ENCODE measurements at regions not wholly inside any gene's neighbourhood (a gene's known extent, or its start where the extent isn't known, plus 50 kb on each side); places are given as distances from the start of the nearest gene placed in this dataset.
"Not testable (repeated sequence)": the region's sequence is repeated elsewhere in the genome, so short reads cannot be mapped to it uniquely, and the experiment has no call there.

- H3K9me3 Mint-ChIP-seq: peaks cover 28% of the 10 kb centered on the region
- H3K4me1 Mint-ChIP-seq (ENCODE audit: low read depth in 2 of 2); H3K27me3 Mint-ChIP-seq; ATAC-seq; H3K27ac Mint-ChIP-seq; H3K36me3 Mint-ChIP-seq; H3K4me3 Mint-ChIP-seq; DNase-seq (ENCODE audit: low spot score): not testable (repeated sequence)
These were observed 290.6 kb upstream of the RGPD4 start for GRCh38 chr2:107535905-107536689.

- H3K9me3 Mint-ChIP-seq: peaks cover 9% of the 10 kb centered on the region
- no peak for ATAC-seq
These were observed 284.4 kb upstream of the RGPD4 start for GRCh38 chr2:107542314-107542740.

GRCh38 chr2:107543793-107544192 is 282.9 kb upstream of the RGPD4 start:
- H3K36me3 Mint-ChIP-seq: no peaks in the 10 kb centered on the region
- DNase-seq (ENCODE audit: low spot score) (no peak), ATAC-seq (no peak)
- no peaks in the 10 kb centered on the region for H3K4me1 Mint-ChIP-seq (ENCODE audit: low read depth in 2 of 2)
- H3K9me3 Mint-ChIP-seq: peaks cover 6% of the 10 kb centered on the region
- H3K27me3 Mint-ChIP-seq: no peaks in the 10 kb centered on the region
- no peak overlapping the region for H3K27ac Mint-ChIP-seq
- no peak overlapping the region for H3K4me3 Mint-ChIP-seq

More at GRCh38 chr2:107542314-107542740, 284.4 kb upstream of the RGPD4 start:
- no peaks in the 10 kb centered on the region for H3K4me1 Mint-ChIP-seq (ENCODE audit: low read depth in 2 of 2)
- DNase-seq (ENCODE audit: low spot score): no peak
- no peak overlapping the region for H3K27ac Mint-ChIP-seq
- no peak overlapping the region for H3K4me3 Mint-ChIP-seq
- H3K36me3 Mint-ChIP-seq: no peaks in the 10 kb centered on the region
- no peaks in the 10 kb centered on the region for H3K27me3 Mint-ChIP-seq

- DNase-seq (ENCODE audit: low spot score) (no peak), ATAC-seq (no peak)
- Mint-ChIP-seq H3K9me3 (peaks cover 6% of the 10 kb centered on the region), H3K27ac (no peak overlapping the region), H3K4me1 (ENCODE audit: low read depth in 2 of 2) (no peaks in the 10 kb centered on the region), H3K36me3 (no peaks in the 10 kb centered on the region), H3K4me3 (no peak overlapping the region), H3K27me3 (no peaks in the 10 kb centered on the region)
These were observed 281.6 kb upstream of the RGPD4 start for GRCh38 chr2:107545066-107545465.

GRCh38 chr2:107545851-107546250 is 280.8 kb upstream of the RGPD4 start:
- H3K36me3 Mint-ChIP-seq: no peaks in the 10 kb centered on the region
- no peak overlapping the region for H3K27ac Mint-ChIP-seq
- DNase-seq (ENCODE audit: low spot score): no peak
- H3K9me3 Mint-ChIP-seq: peaks cover 4% of the 10 kb centered on the region
- no peak for ATAC-seq
- H3K4me1 Mint-ChIP-seq (ENCODE audit: low read depth in 2 of 2): no peaks in the 10 kb centered on the region
- no peak overlapping the region for H3K4me3 Mint-ChIP-seq
- H3K27me3 Mint-ChIP-seq: no peaks in the 10 kb centered on the region

DNA sequence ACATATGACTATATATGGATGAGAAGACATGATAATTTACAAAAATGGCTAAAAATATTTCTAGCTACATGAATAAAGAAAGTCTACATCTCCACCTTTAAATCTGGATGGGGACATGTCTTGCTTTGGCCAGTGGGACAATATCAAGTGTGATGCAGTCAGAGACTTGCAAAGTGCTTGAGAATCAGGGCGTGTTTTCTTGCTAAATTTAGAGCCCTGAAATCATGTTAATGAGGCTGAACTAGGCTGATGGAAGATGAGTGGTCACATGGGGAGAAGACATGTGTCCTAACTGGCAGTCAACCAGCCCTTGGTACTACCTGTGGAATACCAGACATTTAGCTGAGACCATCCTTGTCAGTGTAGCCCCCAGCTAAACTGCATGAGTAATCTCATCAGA is 278.5 kb upstream of the RGPD4 start:
- Mint-ChIP-seq H3K36me3 (no peaks in the 10 kb centered on the region), H3K4me1 (ENCODE audit: low read depth in 2 of 2) (no peaks in the 10 kb centered on the region), H3K27ac (no peak overlapping the region), H3K4me3 (no peak overlapping the region), H3K9me3 (peaks cover 3% of the 10 kb centered on the region), H3K27me3 (no peaks in the 10 kb centered on the region)
- ATAC-seq (no peak), DNase-seq (ENCODE audit: low spot score) (no peak)

DNA sequence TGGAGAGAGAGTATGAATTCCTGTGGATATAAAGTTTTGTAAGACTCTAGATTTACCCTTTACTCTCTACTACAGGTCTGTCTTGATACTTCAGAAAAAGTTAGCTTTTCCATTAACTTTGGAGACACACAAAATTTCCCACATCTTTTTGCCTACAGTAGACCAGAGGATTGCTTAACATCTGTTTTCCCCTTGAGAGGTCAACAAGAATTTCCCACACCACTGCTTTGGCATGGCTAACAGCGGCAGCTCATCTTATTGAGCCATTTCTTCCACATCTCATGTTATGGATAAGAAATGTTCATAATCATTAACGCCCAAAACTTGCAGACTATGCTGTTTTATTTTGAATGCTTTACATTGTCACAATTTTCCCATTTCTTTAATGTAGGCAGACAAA is 273.6 kb upstream of the RGPD4 start:
- Mint-ChIP-seq H3K27me3 (no peaks in the 10 kb centered on the region), H3K36me3 (no peaks in the 10 kb centered on the region), H3K4me1 (ENCODE audit: low read depth in 2 of 2) (no peaks in the 10 kb centered on the region), H3K9me3 (peaks cover 3% of the 10 kb centered on the region), H3K27ac (no peak overlapping the region), H3K4me3 (no peak overlapping the region)
- ATAC-seq (no peak), DNase-seq (ENCODE audit: low spot score) (no peak)

DNA sequence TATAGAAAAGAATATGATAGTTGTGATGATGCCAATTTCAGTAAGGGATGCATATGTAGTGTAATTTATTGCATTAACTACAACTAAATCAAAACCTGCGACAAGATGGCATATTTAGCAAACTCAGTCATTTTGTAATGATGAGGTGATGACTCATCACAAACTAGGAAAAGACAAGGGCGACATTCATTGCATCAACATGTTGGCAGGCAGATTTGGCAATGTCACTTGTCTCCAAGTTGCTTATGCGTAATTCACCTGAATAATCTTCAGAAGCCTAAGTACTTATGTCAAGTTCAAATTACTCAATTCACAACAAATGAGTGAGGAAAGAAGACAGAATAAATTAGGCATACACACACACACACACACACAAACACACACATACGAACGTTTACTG is 273.2 kb upstream of the RGPD4 start:
- ATAC-seq (no peak), DNase-seq (ENCODE audit: low spot score) (no peak)
- Mint-ChIP-seq H3K36me3 (no peaks in the 10 kb centered on the region), H3K27ac (no peak overlapping the region), H3K4me3 (no peak overlapping the region), H3K27me3 (no peaks in the 10 kb centered on the region), H3K4me1 (ENCODE audit: low read depth in 2 of 2) (no peaks in the 10 kb centered on the region), H3K9me3 (peaks cover 3% of the 10 kb centered on the region)

GRCh38 chr2:107556038-107556627 is 270.6 kb upstream of the RGPD4 start:
- H3K27ac Mint-ChIP-seq: no peak overlapping the region
- no peak overlapping the region for H3K4me3 Mint-ChIP-seq
- no peak for DNase-seq (ENCODE audit: low spot score)
- H3K9me3 Mint-ChIP-seq: peaks cover 12% of the 10 kb centered on the region
- H3K4me1 Mint-ChIP-seq (ENCODE audit: low read depth in 2 of 2): no peaks in the 10 kb centered on the region
- no peak for ATAC-seq
- H3K27me3 Mint-ChIP-seq: no peaks in the 10 kb centered on the region
- H3K36me3 Mint-ChIP-seq: no peaks in the 10 kb centered on the region

DNA sequence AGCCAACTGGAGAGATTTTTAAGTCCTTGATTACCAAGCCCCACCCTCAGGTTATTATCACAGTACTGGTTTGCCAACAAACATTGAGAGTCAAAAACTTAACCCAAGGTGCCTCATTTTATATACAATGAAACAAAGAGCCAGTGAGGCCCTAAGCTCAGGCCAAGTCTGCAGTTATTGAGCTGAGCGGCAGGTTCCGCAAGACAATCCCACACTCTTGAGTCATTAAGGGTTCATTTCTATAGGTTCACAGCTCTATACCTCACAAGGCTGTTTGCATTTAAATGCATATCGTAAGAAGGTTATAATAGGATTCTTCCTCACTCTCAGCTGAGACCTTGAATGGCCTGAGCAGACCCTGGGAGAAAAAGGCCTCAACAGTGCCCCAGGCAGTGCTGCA is 268.4 kb upstream of the RGPD4 start:
- Mint-ChIP-seq H3K36me3 (no peaks in the 10 kb centered on the region), H3K4me3 (no peak overlapping the region), H3K27me3 (no peaks in the 10 kb centered on the region), H3K9me3 (peaks cover 13% of the 10 kb centered on the region), H3K27ac (no peak overlapping the region), H3K4me1 (ENCODE audit: low read depth in 2 of 2) (no peaks in the 10 kb centered on the region)
- ATAC-seq: no peak
- no peak for DNase-seq (ENCODE audit: low spot score)

- Mint-ChIP-seq H3K27me3 (no peaks in the 10 kb centered on the region), H3K4me3 (no peak overlapping the region), H3K9me3 (peaks cover 3% of the 10 kb centered on the region), H3K4me1 (ENCODE audit: low read depth in 2 of 2) (no peaks in the 10 kb centered on the region), H3K36me3 (no peaks in the 10 kb centered on the region), H3K27ac (no peak overlapping the region)
- DNase-seq (ENCODE audit: low spot score) (no peak), ATAC-seq (no peak)
These were observed 257.2 kb upstream of the RGPD4 start for GRCh38 chr2:107569496-107569895.

- Mint-ChIP-seq H3K36me3 (no peaks in the 10 kb centered on the region), H3K4me3 (no peak overlapping the region), H3K4me1 (ENCODE audit: low read depth in 2 of 2) (no peaks in the 10 kb centered on the region), H3K27ac (no peak overlapping the region), H3K27me3 (no peaks in the 10 kb centered on the region), H3K9me3 (peaks cover 3% of the 10 kb centered on the region)
- ATAC-seq (no peak), DNase-seq (ENCODE audit: low spot score) (no peak)
These were observed 255.8 kb upstream of the RGPD4 start for GRCh38 chr2:107570876-107571275.

GRCh38 chr2:107572890-107573289 is 253.8 kb upstream of the RGPD4 start:
- H3K4me3 Mint-ChIP-seq; H3K9me3 Mint-ChIP-seq; H3K36me3 Mint-ChIP-seq; ATAC-seq; H3K27ac Mint-ChIP-seq; H3K4me1 Mint-ChIP-seq (ENCODE audit: low read depth in 2 of 2); H3K27me3 Mint-ChIP-seq; DNase-seq (ENCODE audit: low spot score): not testable (repeated sequence)

DNA sequence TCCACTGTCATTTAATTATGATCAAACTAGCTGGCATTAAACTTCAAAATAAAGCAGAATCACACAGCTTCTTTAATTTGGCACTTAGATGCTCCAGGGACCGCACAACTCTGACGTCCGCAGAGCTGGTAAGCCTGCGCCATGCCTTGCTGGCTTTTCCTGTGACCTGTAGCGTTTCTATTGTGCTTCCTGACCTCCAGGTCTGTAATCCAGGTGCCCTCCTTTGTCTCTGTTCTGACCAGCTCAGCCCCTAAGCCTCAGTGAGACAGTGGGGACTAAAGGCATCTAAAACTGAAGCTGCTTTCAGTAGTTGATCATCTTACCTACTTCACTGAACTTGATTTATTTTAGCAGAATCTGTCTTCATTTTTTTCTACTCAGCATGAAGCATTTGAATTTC is 249.7 kb upstream of the RGPD4 start:
- Mint-ChIP-seq H3K9me3 (peaks cover 4% of the 10 kb centered on the region), H3K4me3 (no peak overlapping the region), H3K27ac (no peak overlapping the region), H3K4me1 (ENCODE audit: low read depth in 2 of 2) (no peaks in the 10 kb centered on the region), H3K36me3 (no peaks in the 10 kb centered on the region), H3K27me3 (no peaks in the 10 kb centered on the region)
- ATAC-seq (no peak), DNase-seq (ENCODE audit: low spot score) (no peak)

GRCh38 chr2:107582487-107582886 is 244.2 kb upstream of the RGPD4 start:
- no peak for ATAC-seq

More at GRCh38 chr2:107582487-107582886, 244.2 kb upstream of the RGPD4 start:
- Mint-ChIP-seq H3K4me3 (no peak overlapping the region), H3K27me3 (no peaks in the 10 kb centered on the region), H3K27ac (no peak overlapping the region), H3K36me3 (no peaks in the 10 kb centered on the region), H3K9me3 (peaks cover 4% of the 10 kb centered on the region), H3K4me1 (ENCODE audit: low read depth in 2 of 2) (no peaks in the 10 kb centered on the region)
- DNase-seq (ENCODE audit: low spot score): no peak

All from natural killer cell treated with Interleukin-12 subunit alpha and Interleukin-12 subunit beta and Interleukin-15 and Interleukin-18, amount 100 ng/mL, for 72 hours (primary cell).